Esophagus mucosa (tissue), 1 donor: ENCODE measurements at regions not wholly inside any gene's neighbourhood (a gene's known extent, or its start where the extent isn't known, plus 50 kb on each side); places are given as distances from the start of the nearest gene placed in this dataset.
A peak's percentile ranks its signal among the peaks of the same experiment; 100 is the strongest.
"Not testable (repeated sequence)": the region's sequence is repeated elsewhere in the genome, so short reads cannot be mapped to it uniquely, and the experiment has no call there.

ENCODE experiments used
- ATAC-seq: fragments of 200-7000 bp; cut with Tn5 transposase; one replicate; pipeline ENCODE4 v1.9.1; 2020
- donor health status: DM: yes; HTN: yes; CAD: no.

GRCh38 chr6:28807682-28808280, 116.0 kb downstream of the TRIM27 start:
- no peak for ATAC-seq

DNA sequence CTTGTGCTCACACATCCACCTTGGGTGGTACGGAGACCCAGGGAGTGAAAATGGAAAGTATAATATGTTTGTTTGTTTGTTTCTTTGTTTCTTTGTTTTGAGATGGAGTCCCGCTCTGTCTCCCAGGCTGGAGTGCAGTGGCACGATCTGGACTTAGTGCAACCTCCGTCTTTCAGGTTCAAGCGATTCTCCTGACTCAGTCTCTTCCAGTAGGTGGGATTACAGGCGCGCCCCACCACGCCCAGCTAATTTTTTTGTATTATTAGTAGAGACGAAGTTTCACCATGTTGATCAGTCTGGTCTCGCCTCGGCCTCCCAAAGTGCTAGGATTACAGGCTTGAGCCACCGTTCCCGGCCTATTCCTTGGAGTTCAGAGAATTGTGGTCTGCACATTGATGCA, 115.4 kb downstream of the TRIM27 start:
- ATAC-seq = no peak

DNA sequence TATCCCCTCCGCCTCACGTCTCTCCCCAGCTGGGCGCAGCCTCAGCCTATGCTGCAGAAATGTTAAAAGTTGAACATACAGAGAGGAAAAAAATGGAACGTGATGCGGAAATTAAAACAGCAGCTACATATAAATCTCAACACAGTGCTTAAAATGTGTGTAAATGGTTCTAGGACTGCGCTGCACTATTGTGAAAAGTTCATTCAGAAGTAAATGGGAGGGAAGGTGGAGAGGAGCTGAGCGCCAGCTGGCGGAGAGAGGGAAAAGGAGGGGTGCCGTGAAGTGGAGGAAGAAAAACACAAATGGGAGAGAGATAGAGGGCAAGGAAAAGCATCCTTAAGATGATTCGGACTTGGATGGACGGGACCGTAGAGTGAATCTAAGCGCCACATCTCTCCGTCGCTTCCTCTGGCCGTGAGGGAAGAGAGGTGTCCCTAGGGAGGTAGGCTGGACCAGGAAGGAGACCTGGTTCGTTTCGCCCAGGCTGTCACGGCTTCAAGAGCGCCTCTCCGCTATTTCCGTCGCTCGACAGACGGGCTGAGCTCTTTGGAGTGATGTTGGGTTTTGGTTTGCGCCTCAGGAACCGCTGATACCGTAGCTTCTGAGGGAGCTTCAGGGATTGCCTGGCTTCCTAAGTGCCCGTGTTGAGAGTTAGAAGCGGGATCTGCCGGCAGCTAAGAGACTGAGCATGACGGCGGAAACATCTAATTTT, 113.7 kb downstream of the TRIM27 start:
- no peak for ATAC-seq

GRCh38 chr6:28810659-28811053, 113.1 kb downstream of the TRIM27 start:
- ATAC-seq = no peak

DNA sequence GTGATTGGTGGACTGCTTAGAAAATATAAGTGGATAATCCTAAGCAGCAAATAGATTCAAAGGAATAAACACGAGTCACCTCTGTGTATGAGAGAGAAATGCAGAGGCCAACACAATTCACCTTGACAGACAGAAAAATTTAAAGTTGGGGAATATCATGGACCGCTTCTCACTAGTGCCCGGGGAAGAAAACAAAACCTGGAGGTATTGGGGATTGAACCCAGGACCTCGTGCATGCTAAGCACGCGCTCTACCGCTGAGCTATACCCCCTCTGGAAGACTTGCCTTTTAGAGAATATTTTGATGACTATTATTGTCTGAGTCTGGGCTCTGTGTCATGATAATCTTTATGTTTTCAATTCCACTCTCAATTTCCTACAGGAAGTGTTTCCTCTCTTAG, 111.9 kb downstream of the TRIM27 start:
- peak; percentile 17 for ATAC-seq

DNA sequence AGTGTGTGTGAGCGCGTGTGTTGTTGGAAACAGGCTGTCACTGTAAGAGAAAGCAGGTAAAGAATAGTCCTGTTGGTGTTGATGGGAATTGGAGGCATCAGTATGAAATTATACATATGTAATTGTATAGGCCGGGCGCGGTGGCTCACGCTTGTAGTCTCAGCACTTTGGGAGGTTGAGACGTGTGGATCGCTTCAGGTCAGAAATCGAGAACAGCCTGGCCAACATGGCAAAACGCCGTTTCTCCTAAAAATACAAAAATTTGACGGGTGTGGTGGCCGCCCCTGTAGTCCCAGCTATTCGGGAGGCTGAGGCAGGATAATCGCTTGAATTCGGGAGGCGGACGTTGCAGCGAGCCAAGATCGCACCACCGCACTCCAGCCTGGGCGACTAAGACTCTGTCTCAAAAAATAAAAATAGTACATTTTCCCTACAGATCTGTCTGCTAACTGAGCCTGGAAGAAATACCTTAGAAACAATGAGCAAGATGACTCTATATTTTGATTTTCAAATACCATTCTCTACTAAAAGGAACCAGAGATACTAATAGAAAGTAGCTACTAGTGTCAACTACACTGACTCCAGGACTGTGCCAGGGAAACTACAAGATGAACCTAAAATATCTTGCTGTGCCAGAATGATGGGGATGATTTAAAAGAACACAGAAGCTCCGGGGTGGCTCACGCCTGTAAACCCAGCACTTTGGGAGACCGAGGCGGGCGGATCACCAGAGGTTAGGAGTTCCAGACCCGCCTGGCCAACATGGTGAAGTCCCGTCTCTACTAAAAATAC, 110.8 kb downstream of the TRIM27 start:
- ATAC-seq = no peak

DNA sequence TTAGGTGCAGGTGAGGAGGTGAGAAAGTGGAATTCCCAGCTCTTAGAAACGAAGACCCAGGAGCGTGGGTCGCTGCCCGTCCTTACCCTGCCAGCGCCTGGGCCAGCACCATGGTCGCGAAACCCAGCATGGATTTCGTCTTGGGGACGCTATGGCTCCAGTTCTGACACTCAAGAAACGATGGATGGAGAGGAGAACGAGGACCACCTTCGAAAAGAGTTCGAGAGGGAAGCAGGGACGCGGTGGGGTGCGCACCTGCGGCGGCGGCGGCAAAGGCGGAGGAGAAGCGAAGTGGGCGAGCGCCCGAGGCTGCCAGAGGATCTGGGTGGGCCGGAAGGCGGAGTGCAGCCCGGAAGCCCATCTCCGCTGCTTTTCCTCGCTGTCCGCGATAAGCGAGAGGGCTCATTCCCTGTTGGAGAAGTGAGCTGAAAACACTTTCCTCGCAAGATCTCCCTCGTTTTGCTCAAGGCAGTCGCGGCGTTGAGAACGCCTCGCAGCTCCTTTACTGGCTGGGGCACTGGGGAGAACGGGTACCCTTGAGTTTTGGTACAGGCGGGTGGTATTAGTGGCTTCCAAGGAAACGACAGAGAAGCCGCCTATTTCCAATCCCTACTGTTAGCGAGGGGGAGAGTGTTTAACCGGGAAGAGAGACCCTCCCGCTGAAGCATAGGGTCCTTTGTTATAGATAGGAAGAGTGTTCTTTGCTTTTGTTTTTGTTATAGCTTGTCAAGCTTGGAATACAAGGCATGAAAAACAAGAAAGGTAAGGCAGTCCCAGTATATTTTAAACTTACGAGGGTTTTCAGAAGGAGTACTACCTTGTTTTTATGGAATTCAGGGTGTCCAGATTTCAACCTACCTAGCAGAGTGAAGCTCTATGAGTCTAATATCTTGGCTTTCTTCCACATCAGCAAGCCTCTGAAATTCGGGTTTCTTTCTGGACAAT, 109.5 kb downstream of the TRIM27 start:
- no peak for ATAC-seq

DNA sequence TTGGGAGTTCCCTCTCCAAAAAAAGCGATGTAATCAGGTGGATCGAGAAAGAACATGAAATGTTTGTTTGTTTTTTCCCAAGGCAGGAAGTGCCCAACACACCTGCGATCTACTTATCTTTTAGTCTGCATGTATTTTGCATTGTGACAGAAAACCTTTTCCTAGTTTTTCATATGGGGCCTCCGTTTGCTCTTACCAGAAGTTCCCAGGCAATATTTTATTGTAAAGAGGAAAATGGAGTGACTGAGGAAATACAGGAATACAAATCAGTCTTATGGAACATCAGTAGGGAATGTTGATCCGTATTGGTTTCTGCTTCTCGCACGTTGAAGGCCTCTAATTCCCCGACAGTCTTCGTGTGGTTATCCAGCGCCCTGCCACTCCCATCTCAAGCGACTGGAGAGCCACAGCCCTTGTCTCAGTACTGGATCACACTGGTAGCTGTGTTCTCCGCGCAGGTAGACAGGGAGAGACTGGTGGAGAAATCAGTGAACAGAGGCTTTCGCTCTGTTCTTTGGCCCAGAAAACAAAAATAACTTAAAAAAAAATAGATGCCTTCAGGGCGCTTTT, 107.4 kb downstream of the TRIM27 start:
- ATAC-seq = no peak

GRCh38 chr6:28816909-28817807, 106.6 kb downstream of the TRIM27 start:
- ATAC-seq = no peak

- no peak for ATAC-seq
Measured at GRCh38 chr6:28817808-28818145, 106.0 kb downstream of the TRIM27 start.

DNA sequence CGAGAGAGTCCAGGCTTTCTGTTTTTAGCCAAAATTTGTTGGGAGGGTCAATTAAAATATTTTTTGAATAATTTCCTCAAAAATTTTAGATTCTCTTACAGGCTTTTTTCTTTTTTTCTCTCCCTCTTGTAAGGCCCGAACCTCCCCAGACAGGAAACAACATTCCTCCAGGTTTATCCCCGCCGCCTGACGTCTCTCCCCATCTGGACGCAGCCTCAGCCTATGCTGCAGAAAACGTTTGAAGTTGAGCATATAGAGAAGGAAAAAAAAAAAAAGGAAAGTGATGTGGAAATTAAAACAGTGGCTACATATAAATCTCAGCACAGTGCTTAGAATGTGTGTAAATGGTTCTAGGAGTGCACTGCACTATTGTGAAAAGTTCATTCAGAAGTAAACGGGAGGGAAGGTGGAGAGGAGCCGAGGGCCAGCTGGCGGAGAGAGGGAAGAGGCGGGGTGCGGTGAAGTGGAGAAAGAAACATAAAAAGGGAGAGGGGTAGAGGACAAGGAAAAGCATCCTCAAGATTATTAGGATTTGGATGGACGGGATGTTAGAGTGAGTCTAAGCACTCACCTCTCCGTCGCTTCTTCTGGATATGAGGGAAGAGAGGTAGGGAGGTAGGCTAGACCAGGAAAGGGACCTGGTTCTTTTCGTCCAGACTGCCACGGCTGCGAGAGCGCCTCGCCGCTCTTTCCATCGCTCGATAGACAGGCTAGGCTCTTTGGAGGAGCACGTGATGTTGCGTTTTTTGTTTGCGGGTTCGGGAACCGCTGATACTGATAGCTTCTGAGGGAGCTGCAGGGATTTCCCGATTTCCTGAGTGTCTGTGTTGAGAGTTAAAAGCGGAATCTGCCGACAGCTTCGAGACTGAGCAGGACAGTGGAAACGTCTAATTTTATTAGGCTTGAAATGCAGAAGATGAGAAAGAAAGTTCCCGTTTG, 98.7 kb downstream of the TRIM27 start:
- no peak for ATAC-seq

DNA sequence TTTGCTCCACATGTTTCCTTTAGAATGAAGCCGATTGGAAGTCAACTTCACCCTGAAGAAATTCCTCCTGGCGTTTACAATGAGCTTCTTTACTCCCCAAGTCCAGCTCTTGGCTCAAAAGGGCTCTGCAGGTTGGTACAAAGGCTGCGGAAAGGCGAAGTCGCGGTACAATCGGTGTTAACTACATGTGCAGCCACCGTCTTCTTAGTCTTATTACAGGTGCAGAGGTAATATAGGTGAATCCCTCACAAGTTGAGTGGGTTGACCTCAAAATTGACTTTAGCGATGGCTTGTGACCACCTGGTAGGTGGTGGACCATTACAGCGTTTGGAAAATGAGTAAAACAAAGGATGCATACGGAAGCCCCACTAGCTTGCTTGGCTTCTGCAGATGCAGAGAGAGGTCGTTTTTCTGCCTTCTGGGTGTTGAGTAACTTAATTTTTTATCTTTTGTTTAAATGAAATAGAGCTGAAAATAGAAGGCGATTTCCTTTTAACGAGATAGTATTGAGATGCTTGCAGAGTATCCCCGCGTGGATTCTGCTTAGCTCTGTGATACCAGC, 98.0 kb downstream of the TRIM27 start:
- ATAC-seq = no peak

GRCh38 chr6:28831683-28832082, 92.1 kb downstream of the TRIM27 start:
- ATAC-seq = not testable (repeated sequence)

DNA sequence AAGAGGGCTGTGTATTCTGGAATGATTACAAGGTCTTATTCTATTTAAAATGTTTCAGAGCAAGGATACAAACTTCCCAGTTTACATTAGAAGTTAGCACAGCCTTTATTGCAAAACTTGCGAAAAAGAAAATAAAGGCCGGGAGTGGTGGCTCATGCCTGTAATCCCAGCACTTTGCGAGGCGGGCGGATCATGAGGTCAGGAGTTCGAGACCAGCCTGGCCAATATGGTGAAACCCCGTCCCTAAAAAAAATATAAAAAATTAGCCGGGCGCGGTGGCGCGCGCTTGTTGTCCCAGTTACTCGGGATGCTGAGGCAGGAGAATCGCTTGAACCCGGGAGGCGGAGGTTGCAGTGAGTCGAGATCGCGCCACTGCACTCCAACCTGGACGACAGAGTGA, 87.1 kb downstream of the TRIM27 start:
- not testable (repeated sequence) for ATAC-seq

DNA sequence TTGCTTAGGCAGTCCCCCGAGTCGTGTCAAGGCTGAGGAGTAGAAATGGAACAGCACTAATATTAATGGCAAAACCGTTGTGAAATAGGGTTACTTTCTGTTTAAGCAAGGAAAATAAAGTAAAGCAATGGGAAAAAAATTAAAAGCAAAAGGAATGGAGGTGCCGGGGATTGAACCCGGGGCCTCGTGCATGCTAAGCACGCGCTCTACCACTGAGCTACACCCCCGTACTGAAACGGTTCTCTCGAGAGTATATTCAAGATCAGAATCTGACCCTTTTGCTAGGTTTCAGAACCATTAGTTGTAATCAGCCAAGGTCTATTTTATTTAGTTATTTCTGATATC, 85.5 kb downstream of the TRIM27 start:
- peak; percentile 85 for ATAC-seq

GRCh38 chr6:28838634-28839442, 84.9 kb downstream of the TRIM27 start:
- peak; percentile 85 for ATAC-seq

DNA sequence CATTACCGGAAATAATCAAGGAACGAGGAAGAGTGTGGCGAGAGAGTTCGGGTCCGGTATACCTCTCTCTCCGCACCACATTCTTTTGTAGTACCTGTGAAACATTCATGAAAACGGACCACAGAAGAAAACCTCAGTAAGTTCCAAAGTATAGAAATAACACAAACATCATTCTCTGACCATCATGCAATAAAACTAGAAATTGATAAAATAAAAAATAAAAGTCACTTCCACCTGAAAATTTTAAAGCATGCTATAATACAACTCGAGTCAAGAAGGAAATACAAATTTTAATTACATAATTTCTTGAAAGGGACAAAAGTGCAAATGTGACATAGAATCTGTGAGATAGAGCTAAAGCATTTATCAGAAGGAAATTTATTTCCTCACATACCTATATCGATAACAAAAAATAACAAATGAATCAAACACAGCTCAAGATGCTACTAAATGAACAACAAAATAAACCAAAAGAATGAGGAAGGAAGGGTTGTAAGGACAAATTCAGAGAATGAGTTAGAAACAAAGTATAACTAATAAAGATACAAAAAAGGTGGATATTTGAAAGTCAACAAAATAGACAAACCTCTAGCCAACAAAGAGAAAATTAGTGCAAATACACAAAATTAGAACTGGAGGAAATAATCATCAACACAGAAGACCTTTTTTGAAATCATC, 84.2 kb downstream of the TRIM27 start:
- ATAC-seq = no peak

- no peak for ATAC-seq
Measured at GRCh38 chr6:28841290-28841689, 82.5 kb downstream of the TRIM27 start.
